HG03378 (cell line): ENCODE measurements at regions not wholly inside any gene's neighbourhood (a gene's known extent, or its start where the extent isn't known, plus 50 kb on each side); places are given as distances from the start of the nearest gene placed in this dataset.

Source experiments
- ATAC-seq: cut with Tn5 transposase; IDR thresholded peaks from one replicate; pipeline ENCODE4 v1.9.1; 2021; ENCODE audit warnings: mild to moderate bottlenecking, moderate library complexity; ENCODE audit not compliant: unreplicated experiment

GRCh38 chr20:52744441-52744840 is 227.7 kb upstream of the TSHZ2 start:
- no peak for ATAC-seq

- ATAC-seq = no peak
Observed at GRCh38 chr20:52738081-52738480, 234.1 kb upstream of the TSHZ2 start.

GRCh38 chr20:52736507-52736906 is 235.7 kb upstream of the TSHZ2 start:
- ATAC-seq = no peak

- ATAC-seq = no peak
Observed at GRCh38 chr20:52731093-52731492, 241.1 kb upstream of the TSHZ2 start.

- no peak for ATAC-seq
Observed at GRCh38 chr20:52727740-52728456, 244.3 kb upstream of the TSHZ2 start.

- no peak for ATAC-seq
Observed at GRCh38 chr20:52724541-52724940, 247.6 kb upstream of the TSHZ2 start.

GRCh38 chr20:52722926-52723688 is 249.1 kb upstream of the TSHZ2 start:
- ATAC-seq = no peak

GRCh38 chr20:52708137-52708536 is 264.0 kb upstream of the TSHZ2 start:
- ATAC-seq = no peak

- no peak for ATAC-seq
Observed at GRCh38 chr20:52704553-52704952, 267.6 kb upstream of the TSHZ2 start.

GRCh38 chr20:52688345-52688744 is 283.8 kb upstream of the TSHZ2 start:
- ATAC-seq = no peak

GRCh38 chr20:52684905-52685304 is 287.3 kb upstream of the TSHZ2 start:
- no peak for ATAC-seq

- ATAC-seq = no peak
Observed at GRCh38 chr20:52684176-52684575, 288.0 kb upstream of the TSHZ2 start.

GRCh38 chr20:52683761-52684160 is 288.4 kb upstream of the TSHZ2 start:
- no peak for ATAC-seq

GRCh38 chr20:52682237-52682636 is 289.9 kb upstream of the TSHZ2 start:
- no peak for ATAC-seq

- no peak for ATAC-seq
Observed at GRCh38 chr20:52681288-52681687, 290.9 kb upstream of the TSHZ2 start.

- ATAC-seq = no peak
Observed at GRCh38 chr20:52677216-52677615, 294.9 kb upstream of the TSHZ2 start.

- ATAC-seq = no peak
Observed at GRCh38 chr20:52676283-52676995, 295.7 kb upstream of the TSHZ2 start.

GRCh38 chr20:52675375-52675774 is 296.8 kb upstream of the TSHZ2 start:
- no peak for ATAC-seq

- no peak for ATAC-seq
Observed at GRCh38 chr20:52668626-52669025, 303.5 kb upstream of the TSHZ2 start.

- ATAC-seq = no peak
Observed at GRCh38 chr20:52667358-52667757, 304.8 kb upstream of the TSHZ2 start.

GRCh38 chr20:52665441-52665840 is 306.7 kb upstream of the TSHZ2 start:
- ATAC-seq = no peak

- ATAC-seq = no peak
Observed at GRCh38 chr20:52655395-52655794, 316.8 kb upstream of the TSHZ2 start.
